Esophagus (tissue), 2 donors: ENCODE measurements at regions not wholly inside any gene's neighbourhood (a gene's known extent, or its start where the extent isn't known, plus 50 kb on each side); places are given as distances from the start of the nearest gene placed in this dataset.
"Not testable (repeated sequence)": the region's sequence is repeated elsewhere in the genome, so short reads cannot be mapped to it uniquely, and the experiment has no call there.

Source experiments
- H3K27ac ChIP-seq, 2 donors: one replicate each; pipeline ENCODE4 v1.5.1; 2013; ENCODE audit warnings: low read depth in 2 of 2, mild to moderate bottlenecking in 2 of 2, inconsistent platforms in 1 of 2, low read length in 1 of 2, moderate library complexity in 1 of 2
- H3K27me3 ChIP-seq, 2 donors: one replicate each; pipeline ENCODE4 v1.6.1; 2013; ENCODE audit warnings: low read length in 2 of 2, control low read depth in 1 of 2, mild to moderate bottlenecking in 1 of 2; ENCODE audit not compliant: insufficient read depth in 2 of 2, control insufficient read depth in 1 of 2
- H3K36me3 ChIP-seq, 2 donors: one replicate each; pipeline ENCODE4 v1.6.1; 2013; ENCODE audit warnings: low read length in 1 of 2; ENCODE audit not compliant: control insufficient read depth in 2 of 2, insufficient read depth in 2 of 2
- H3K4me1 ChIP-seq, 2 donors: one replicate each; pipeline ENCODE4 v1.6.1; 2013; ENCODE audit warnings: low read length in 1 of 2; ENCODE audit not compliant: control insufficient read depth in 2 of 2, insufficient read depth in 2 of 2
- H3K4me3 ChIP-seq, 2 donors: one replicate each; pipeline ENCODE4 v1.5.1; 2013; ENCODE audit warnings: low read length in 2 of 2, mild to moderate bottlenecking in 2 of 2, low read depth in 1 of 2, moderate library complexity in 1 of 2
- H3K9me3 ChIP-seq, 2 donors: one replicate each; pipeline ENCODE4 v1.6.1; 2013; ENCODE audit warnings: mild to moderate bottlenecking in 2 of 2, low read depth in 1 of 2, low read length in 1 of 2, moderate library complexity in 1 of 2; ENCODE audit not compliant: control insufficient read depth in 2 of 2, insufficient read depth in 1 of 2
- WGBS, 2 donors: extraction: QIAGEN DNeasy Blood & Tissue Kit; methylation state at CpG; one replicate each; pipeline ENCODE4 v1.1.7; 2013; 5-methylcytosine and 5-hydroxymethylcytosine counted together
- donor health status: healthy with polysubstance abuse.
- donor health status: Bipolar disorder and iron deficiency.

DNA sequence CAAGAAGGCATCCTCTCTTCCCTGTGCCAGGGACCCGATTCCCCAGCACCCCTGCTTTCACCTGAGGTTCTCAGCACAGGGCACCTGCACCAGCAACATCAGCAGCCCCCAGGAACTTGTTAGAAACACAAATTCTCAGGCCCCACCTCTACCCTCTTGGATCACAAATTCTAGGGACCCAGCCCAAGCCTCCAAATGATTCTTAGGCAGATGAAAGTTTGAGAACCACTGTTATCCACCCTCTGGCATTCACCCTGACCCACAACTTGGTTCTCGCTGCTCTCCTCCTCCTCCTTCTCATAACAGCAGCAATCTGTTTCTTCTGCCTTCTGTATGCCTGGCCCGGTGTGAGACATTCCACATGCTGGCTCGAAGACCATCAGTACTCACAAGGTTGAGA is 60.3 kb upstream of the HIVEP3 start:
- Histone ChIP-seq H3K36me3 (no peaks in the 10 kb centered on the region), H3K4me3 (no peak overlapping the region), H3K4me1 (peaks cover 0 to 7% of the 10 kb centered on the region in 2 donors), H3K27me3 (no peaks in the 10 kb centered on the region), H3K27ac (no peak overlapping the region), H3K9me3 (no peaks in the 10 kb centered on the region)
- 86 to 88% methylated on average over 4 of the region's 4 CpGs for WGBS, 2 donors

- Histone ChIP-seq H3K9me3 (no peaks in the 10 kb centered on the region), H3K36me3 (no peaks in the 10 kb centered on the region), H3K4me1 (peaks cover 0 to 7% of the 10 kb centered on the region in 2 donors), H3K4me3 (no peak overlapping the region), H3K27me3 (no peaks in the 10 kb centered on the region), H3K27ac (no peak overlapping the region)
- 68 to 89% methylated on average over 4 of the region's 4 CpGs for WGBS, 2 donors
Observed at GRCh38 chr1:41977326-41977725, 58.6 kb upstream of the HIVEP3 start.

DNA sequence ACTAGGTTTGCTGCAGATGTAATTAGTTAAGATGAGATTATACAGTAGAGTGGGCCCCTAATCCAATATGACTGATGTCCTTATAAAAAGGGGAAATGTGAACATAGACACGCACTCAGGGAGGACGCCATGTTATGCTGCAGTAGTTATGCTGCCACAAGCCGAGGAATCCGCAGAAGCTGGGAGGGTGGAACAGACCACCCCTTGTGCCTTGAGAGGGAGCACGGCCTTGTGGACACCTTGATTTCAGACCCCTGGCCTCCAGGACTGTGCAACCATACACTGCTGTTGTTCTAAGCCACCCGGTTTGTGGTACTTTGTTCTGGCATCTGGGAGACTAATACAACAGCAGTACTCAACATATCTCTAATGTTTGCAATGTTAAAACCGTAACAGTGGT is 57.9 kb upstream of the HIVEP3 start:
- Histone ChIP-seq H3K9me3 (no peaks in the 10 kb centered on the region), H3K36me3 (no peaks in the 10 kb centered on the region), H3K4me3 (no peak overlapping the region), H3K4me1 (peaks cover 0 to 7% of the 10 kb centered on the region in 2 donors), H3K27me3 (no peaks in the 10 kb centered on the region), H3K27ac (no peak overlapping the region)
- 91 to 96% methylated on average over 7 of the region's 7 CpGs for WGBS, 2 donors

DNA sequence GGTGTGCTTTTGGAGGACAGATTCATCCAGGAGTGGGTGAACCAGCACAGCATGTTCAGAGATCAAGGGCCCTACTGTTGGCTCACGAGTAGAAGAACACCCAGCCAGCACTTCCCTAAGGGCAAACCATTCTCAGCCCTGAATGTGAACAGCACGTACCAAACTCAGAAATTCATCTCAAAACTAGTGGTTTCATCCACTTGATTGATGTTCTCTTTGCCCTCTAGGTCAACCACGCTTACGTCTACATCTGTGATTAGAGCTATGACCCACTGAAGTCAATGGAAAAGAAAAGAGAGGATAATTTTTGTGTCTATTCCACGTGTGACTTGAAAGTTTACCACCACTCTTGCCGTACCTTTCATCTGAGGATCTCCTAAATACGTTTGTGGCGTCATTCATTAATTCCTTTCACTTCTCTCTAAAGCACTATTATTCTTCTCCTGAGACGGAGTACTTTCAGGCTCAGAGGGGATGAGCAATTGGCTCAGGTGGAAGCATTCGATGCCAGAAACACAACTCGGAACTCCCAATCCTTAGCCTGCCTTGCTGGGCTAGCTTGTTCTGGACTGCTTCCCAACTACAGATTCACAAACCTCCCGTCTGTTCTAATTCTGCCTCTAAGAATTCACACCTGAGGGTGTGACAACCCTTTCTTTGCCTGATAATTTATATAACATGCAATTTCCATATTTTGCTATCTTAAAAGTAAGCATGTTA is 57.3 kb upstream of the HIVEP3 start:
- WGBS, 2 donors: 50 to 69% methylated on average over 12 of the region's 12 CpGs
- H3K4me3 ChIP-seq: no peak overlapping the region
- H3K27ac ChIP-seq: no peak overlapping the region
- H3K27me3 ChIP-seq: no peaks in the 10 kb centered on the region
- H3K9me3 ChIP-seq: no peaks in the 10 kb centered on the region
- H3K4me1 ChIP-seq: peaks cover 0 to 5% of the 10 kb centered on the region in 2 donors
- H3K36me3 ChIP-seq: no peaks in the 10 kb centered on the region

GRCh38 chr1:41975121-41975520 is 56.4 kb upstream of the HIVEP3 start:
- H3K27me3 ChIP-seq: no peaks in the 10 kb centered on the region
- no peaks in the 10 kb centered on the region for H3K36me3 ChIP-seq
- no peak overlapping the region for H3K27ac ChIP-seq
- H3K9me3 ChIP-seq: no peaks in the 10 kb centered on the region
- peaks cover 0 to 5% of the 10 kb centered on the region in 2 donors for H3K4me1 ChIP-seq
- no peak overlapping the region for H3K4me3 ChIP-seq

DNA sequence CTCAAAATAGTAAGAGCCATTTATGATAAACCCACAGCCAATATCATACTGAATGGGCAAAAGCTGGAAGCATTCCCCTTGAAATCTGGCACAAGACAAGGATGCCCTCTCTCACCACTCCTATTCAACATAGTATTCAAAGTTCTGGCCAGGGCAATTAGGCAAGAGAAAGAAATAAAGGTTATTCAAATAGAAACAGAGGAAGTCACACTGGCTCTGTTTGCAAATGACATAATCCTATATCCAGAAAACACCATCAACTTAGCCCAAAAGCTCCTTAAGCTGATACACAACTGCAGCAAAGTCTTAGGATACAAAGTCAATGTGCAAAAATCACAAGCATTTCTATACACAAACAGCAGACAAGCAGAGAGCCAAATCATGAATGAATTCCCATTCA is 49.8 kb upstream of the HIVEP3 start:
- H3K36me3 ChIP-seq, H3K27ac ChIP-seq, H3K9me3 ChIP-seq, H3K4me3 ChIP-seq, H3K27me3 ChIP-seq, H3K4me1 ChIP-seq: not testable (repeated sequence)
